ENCODE measurements at regions not wholly inside any gene's neighbourhood (a gene's known extent, or its start where the extent isn't known, plus 50 kb on each side); places are given as distances from the start of the nearest gene placed in this dataset.

- no peaks in the 10 kb centered on the region for H3K9me2 ChIP-seq
- H3K4me3 ChIP-seq (ENCODE audit: low read depth in 2 of 2, low read length in 1 of 2) = no peak overlapping the region
- H2AFZ ChIP-seq (ENCODE audit: low read depth) = no peak overlapping the region
- DNase-seq = no peak
- no peaks in the 10 kb centered on the region for H3K9me3 ChIP-seq
- TF ChIP-seq YY1 (IDR thresholded peaks at IDR 0.05; ENCODE audit: low read depth) (no peak), GATA2 (CRISPR knock-in tag; IDR thresholded peaks at IDR 0.05) (no peak), RXRA (IDR thresholded peaks at IDR 0.05; ENCODE audit: borderline replicate concordance, low read depth) (no peak), ELF1 (IDR thresholded peaks at IDR 0.05) (no peak), ZBTB33 (IDR thresholded peaks at IDR 0.05; ENCODE audit: borderline replicate concordance, low read depth) (no peak), NFIC (IDR thresholded peaks at IDR 0.05; ENCODE audit: borderline replicate concordance) (no peak), TCF12 (IDR thresholded peaks at IDR 0.05) (no peak), FOSL2 (IDR thresholded peaks at IDR 0.05; ENCODE audit: borderline replicate concordance, low read depth) (no peak), POLR2AphosphoS5 (IDR thresholded peaks at IDR 0.05; ENCODE audit: low read depth, low read length) (no peak), EZH2phosphoT487 (IDR thresholded peaks at IDR 0.05; ENCODE audit: borderline replicate concordance, low read depth) (no peak), SIN3A (IDR thresholded peaks at IDR 0.05; ENCODE audit: borderline replicate concordance, low read depth, low read length) (no peak), FOXJ3 (CRISPR knock-in tag; IDR thresholded peaks at IDR 0.05) (no peak)
- TF ChIP-seq, protein P1, sequence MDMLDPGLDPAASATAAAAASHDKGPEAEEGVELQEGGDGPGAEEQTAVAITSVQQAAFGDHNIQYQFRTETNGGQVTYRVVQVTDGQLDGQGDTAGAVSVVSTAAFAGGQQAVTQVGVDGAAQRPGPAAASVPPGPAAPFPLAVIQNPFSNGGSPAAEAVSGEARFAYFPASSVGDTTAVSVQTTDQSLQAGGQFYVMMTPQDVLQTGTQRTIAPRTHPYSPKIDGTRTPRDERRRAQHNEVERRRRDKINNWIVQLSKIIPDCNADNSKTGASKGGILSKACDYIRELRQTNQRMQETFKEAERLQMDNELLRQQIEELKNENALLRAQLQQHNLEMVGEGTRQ (IDR thresholded peaks at IDR 0.05; ENCODE audit: borderline replicate concordance, low read depth, low read length) = no peak
- TF ChIP-seq, protein P2, sequence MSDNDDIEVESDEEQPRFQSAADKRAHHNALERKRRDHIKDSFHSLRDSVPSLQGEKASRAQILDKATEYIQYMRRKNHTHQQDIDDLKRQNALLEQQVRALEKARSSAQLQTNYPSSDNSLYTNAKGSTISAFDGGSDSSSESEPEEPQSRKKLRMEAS (IDR thresholded peaks at IDR 0.05; ENCODE audit: low read depth) = no peak
- no peaks in the 10 kb centered on the region for H3K79me2 ChIP-seq (ENCODE audit: insufficient read depth)
- no peaks in the 10 kb centered on the region for H3K36me3 ChIP-seq (replicated peaks in 1 of 2; ENCODE audit: control insufficient read depth in 1 of 2, insufficient read depth in 2 of 2, low read length in 1 of 2)
- no peaks in the 10 kb centered on the region for H4K20me1 ChIP-seq (ENCODE audit: insufficient read depth)
- H3K9ac ChIP-seq = no peak overlapping the region
- no peak overlapping the region for H3K4me2 ChIP-seq
- ChIA-PET POLR2A (no interaction called here), CTCF (interaction anchor here (0.6 kb wide), 1 partner anchor 1127 kb away, joined by 3 read pairs; no protein-coding TSS in a partner anchor)
- no peaks in the 10 kb centered on the region for H3F3A ChIP-seq (replicated peaks; ENCODE audit: insufficient read depth)
- no peaks in the 10 kb centered on the region for H3K4me1 ChIP-seq (ENCODE audit: control insufficient read depth in 1 of 2, insufficient read depth in 2 of 2, low read depth in 1 of 2, low read length in 1 of 2)
- no peaks in the 10 kb centered on the region for H3K27me3 ChIP-seq (ENCODE audit: insufficient read depth)
- H3K27ac ChIP-seq (ENCODE audit: low read depth in 2 of 2, low read length in 1 of 2) = no peak overlapping the region
These were observed 420.7 kb upstream of the CNTN3 start for GRCh38 chr3:75035146-75035545.

DNA sequence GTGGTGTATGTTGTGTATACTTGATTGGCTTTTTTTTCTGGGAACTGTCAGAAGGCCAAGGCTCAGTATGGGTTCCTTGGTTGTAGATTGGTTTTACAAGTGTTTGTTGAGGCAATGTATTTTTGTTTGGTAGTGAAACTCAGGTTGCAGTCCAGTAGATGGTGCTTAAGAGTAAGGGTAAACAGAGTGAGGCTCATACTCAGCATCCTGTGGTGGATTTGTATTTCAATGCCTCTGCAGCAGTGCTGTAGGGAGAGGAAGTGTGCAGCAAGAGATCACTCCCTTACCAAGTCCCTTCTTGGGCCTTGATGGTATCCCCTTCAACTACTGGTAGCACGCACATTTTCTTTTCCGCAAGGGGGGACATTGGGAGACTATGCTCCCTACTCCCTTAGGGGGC is 428.5 kb upstream of the CNTN3 start:
- ChIA-PET CTCF (no interaction called here), POLR2A (no interaction called here)
- no peak overlapping the region for H2AFZ ChIP-seq (ENCODE audit: low read depth)
- no peak overlapping the region for H3K4me3 ChIP-seq (ENCODE audit: low read depth in 2 of 2, low read length in 1 of 2)
- 78% methylated on average over 2 of the region's 2 CpGs for WGBS (ENCODE audit: low lambda C conversion rate)
- H3K79me2 ChIP-seq (ENCODE audit: insufficient read depth) = no peaks in the 10 kb centered on the region
- H3K4me2 ChIP-seq = no peak overlapping the region
- H3K36me3 ChIP-seq (replicated peaks in 1 of 2; ENCODE audit: control insufficient read depth in 1 of 2, insufficient read depth in 2 of 2, low read length in 1 of 2) = no peaks in the 10 kb centered on the region
- no peaks in the 10 kb centered on the region for H3K9me2 ChIP-seq
- no peaks in the 10 kb centered on the region for H4K20me1 ChIP-seq (ENCODE audit: insufficient read depth)
- H3F3A ChIP-seq (replicated peaks; ENCODE audit: insufficient read depth) = no peaks in the 10 kb centered on the region
- H3K9me3 ChIP-seq = 0 out of 2 replicates have a peak, but pooled peaks cover 4% of the 10 kb centered on the region
- no peak for DNase-seq
- H3K4me1 ChIP-seq (ENCODE audit: control insufficient read depth in 1 of 2, insufficient read depth in 2 of 2, low read depth in 1 of 2, low read length in 1 of 2) = no peaks in the 10 kb centered on the region
- H3K27ac ChIP-seq (ENCODE audit: low read depth in 2 of 2, low read length in 1 of 2) = no peak overlapping the region
- H3K9ac ChIP-seq = no peak overlapping the region
- no peaks in the 10 kb centered on the region for H3K27me3 ChIP-seq (ENCODE audit: insufficient read depth)
- TF ChIP-seq JUND (IDR thresholded peaks at IDR 0.05) (no peak), TEAD4 (IDR thresholded peaks at IDR 0.05; ENCODE audit: borderline replicate concordance, insufficient read depth) (no peak), ELF1 (IDR thresholded peaks at IDR 0.05) (no peak), SMC3 (IDR thresholded peaks at IDR 0.05; ENCODE audit: low read depth, low read length) (no peak), FOSL2 (IDR thresholded peaks at IDR 0.05; ENCODE audit: borderline replicate concordance, low read depth) (no peak), FOXM1 (IDR thresholded peaks at IDR 0.05; ENCODE audit: low read depth) (no peak), RXRA (IDR thresholded peaks at IDR 0.05; ENCODE audit: borderline replicate concordance, low read depth) (no peak), YY1 (IDR thresholded peaks at IDR 0.05; ENCODE audit: low read depth) (no peak)
- TF ChIP-seq, protein P3, sequence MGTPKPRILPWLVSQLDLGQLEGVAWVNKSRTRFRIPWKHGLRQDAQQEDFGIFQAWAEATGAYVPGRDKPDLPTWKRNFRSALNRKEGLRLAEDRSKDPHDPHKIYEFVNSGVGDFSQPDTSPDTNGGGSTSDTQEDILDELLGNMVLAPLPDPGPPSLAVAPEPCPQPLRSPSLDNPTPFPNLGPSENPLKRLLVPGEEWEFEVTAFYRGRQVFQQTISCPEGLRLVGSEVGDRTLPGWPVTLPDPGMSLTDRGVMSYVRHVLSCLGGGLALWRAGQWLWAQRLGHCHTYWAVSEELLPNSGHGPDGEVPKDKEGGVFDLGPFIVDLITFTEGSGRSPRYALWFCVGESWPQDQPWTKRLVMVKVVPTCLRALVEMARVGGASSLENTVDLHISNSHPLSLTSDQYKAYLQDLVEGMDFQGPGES (IDR thresholded peaks at IDR 0.05; ENCODE audit: low read depth, low read length) = no peak
- TF ChIP-seq, protein P4, sequence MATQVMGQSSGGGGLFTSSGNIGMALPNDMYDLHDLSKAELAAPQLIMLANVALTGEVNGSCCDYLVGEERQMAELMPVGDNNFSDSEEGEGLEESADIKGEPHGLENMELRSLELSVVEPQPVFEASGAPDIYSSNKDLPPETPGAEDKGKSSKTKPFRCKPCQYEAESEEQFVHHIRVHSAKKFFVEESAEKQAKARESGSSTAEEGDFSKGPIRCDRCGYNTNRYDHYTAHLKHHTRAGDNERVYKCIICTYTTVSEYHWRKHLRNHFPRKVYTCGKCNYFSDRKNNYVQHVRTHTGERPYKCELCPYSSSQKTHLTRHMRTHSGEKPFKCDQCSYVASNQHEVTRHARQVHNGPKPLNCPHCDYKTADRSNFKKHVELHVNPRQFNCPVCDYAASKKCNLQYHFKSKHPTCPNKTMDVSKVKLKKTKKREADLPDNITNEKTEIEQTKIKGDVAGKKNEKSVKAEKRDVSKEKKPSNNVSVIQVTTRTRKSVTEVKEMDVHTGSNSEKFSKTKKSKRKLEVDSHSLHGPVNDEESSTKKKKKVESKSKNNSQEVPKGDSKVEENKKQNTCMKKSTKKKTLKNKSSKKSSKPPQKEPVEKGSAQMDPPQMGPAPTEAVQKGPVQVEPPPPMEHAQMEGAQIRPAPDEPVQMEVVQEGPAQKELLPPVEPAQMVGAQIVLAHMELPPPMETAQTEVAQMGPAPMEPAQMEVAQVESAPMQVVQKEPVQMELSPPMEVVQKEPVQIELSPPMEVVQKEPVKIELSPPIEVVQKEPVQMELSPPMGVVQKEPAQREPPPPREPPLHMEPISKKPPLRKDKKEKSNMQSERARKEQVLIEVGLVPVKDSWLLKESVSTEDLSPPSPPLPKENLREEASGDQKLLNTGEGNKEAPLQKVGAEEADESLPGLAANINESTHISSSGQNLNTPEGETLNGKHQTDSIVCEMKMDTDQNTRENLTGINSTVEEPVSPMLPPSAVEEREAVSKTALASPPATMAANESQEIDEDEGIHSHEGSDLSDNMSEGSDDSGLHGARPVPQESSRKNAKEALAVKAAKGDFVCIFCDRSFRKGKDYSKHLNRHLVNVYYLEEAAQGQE (IDR thresholded peaks at IDR 0.05; ENCODE audit: low read depth, low read length) = no peak
- TF ChIP-seq, protein P5, sequence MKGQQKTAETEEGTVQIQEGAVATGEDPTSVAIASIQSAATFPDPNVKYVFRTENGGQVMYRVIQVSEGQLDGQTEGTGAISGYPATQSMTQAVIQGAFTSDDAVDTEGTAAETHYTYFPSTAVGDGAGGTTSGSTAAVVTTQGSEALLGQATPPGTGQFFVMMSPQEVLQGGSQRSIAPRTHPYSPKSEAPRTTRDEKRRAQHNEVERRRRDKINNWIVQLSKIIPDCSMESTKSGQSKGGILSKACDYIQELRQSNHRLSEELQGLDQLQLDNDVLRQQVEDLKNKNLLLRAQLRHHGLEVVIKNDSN (IDR thresholded peaks at IDR 0.05; ENCODE audit: borderline replicate concordance, low read depth) = no peak
